ENCODE measurements at regions not wholly inside any gene's neighbourhood (a gene's known extent, or its start where the extent isn't known, plus 50 kb on each side); places are given as distances from the start of the nearest gene placed in this dataset.

DNA sequence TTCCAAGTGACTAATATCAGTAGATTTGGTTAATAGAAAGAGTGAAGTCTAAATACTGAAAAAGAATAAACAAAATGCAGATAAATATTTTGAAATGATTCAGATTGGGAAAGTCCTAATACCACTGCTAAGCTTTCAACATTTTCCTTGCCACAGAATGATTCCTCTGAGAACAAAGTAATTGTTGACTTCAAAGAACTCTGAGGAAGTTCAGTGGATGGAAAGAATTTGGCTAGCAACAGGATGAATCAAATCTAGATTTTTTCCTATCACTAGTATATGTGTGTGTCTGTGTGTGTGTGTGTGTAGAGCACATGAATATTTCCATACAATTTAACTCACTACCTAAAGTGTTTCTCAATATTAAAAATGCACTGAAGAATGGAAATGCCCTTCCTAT lies 107.9 kb upstream of the PREP start:
- TF ChIP-seq, protein P1, sequence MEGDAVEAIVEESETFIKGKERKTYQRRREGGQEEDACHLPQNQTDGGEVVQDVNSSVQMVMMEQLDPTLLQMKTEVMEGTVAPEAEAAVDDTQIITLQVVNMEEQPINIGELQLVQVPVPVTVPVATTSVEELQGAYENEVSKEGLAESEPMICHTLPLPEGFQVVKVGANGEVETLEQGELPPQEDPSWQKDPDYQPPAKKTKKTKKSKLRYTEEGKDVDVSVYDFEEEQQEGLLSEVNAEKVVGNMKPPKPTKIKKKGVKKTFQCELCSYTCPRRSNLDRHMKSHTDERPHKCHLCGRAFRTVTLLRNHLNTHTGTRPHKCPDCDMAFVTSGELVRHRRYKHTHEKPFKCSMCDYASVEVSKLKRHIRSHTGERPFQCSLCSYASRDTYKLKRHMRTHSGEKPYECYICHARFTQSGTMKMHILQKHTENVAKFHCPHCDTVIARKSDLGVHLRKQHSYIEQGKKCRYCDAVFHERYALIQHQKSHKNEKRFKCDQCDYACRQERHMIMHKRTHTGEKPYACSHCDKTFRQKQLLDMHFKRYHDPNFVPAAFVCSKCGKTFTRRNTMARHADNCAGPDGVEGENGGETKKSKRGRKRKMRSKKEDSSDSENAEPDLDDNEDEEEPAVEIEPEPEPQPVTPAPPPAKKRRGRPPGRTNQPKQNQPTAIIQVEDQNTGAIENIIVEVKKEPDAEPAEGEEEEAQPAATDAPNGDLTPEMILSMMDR (IDR thresholded peaks at IDR 0.05; ENCODE audit: low read depth, low read length, poor library complexity, severe bottlenecking): no peak
- TF ChIP-seq EZH2phosphoT487 (IDR thresholded peaks at IDR 0.05; ENCODE audit: borderline replicate concordance, low read length): no peak

Measured in DOHH2 (cell line).